Activated effector memory CD4-positive, alpha-beta T cell treated with Interleukin-2 at 50 U/mL for 16 hours (primary cell): ENCODE measurements at regions not wholly inside any gene's neighbourhood (a gene's known extent, or its start where the extent isn't known, plus 50 kb on each side); places are given as distances from the start of the nearest gene placed in this dataset.
"Not testable (repeated sequence)": the region's sequence is repeated elsewhere in the genome, so short reads cannot be mapped to it uniquely, and the experiment has no call there.

Experiments used
- DNase-seq: peaks from one replicate; pipeline ENCODE4 v3.0.0-alpha.2; 2020

DNA sequence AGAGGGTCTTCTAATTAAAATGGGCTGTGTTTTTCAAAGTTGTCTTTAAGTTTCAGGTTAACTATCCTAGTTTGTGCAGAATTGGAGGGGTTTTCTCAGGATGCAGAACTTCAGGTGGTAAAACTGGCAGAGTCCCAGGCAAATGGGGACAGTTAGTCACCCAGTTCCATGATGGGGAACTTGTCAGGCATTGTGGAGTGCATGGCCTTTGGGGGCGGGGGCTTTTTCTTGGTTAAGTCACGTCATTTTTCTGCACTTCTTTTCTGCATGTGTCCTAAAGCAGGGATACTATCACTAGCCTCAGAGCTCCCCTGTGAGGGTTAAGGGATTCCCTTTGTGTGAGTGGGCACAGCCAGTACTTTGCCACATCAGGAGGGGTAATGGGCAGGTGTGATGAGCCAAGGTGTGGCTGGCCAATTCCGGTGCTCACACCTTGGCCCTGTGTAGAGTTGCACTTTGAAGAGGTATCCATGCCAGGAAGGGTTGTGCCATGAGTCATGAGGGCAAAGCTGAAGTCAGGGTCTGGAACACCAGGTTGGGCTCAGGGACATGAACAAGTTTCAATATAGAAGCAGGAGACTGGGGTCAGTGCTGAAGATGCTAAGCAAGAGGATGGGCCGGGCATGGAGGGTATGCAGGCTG, 126.0 kb upstream of the RREB1 start:
- no peak for DNase-seq

DNA sequence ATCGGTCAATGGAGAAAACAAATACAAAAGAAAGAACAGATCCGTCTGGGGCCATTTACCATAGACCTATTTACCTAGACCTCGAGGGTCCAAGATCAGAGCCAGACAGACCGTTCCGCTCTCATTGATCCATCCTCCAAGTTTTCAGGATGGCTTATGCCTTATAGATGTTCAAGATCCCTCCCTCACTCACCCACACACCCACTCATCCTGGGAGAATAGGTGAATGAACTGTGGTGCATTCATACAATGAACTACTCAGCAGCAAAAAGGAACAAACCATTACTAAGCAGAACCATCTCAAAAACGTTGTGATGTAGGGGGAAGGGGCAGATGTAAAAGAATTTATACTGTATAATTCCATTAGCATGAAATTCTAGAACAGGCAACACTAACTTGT, 125.1 kb upstream of the RREB1 start:
- no peak for DNase-seq

DNA sequence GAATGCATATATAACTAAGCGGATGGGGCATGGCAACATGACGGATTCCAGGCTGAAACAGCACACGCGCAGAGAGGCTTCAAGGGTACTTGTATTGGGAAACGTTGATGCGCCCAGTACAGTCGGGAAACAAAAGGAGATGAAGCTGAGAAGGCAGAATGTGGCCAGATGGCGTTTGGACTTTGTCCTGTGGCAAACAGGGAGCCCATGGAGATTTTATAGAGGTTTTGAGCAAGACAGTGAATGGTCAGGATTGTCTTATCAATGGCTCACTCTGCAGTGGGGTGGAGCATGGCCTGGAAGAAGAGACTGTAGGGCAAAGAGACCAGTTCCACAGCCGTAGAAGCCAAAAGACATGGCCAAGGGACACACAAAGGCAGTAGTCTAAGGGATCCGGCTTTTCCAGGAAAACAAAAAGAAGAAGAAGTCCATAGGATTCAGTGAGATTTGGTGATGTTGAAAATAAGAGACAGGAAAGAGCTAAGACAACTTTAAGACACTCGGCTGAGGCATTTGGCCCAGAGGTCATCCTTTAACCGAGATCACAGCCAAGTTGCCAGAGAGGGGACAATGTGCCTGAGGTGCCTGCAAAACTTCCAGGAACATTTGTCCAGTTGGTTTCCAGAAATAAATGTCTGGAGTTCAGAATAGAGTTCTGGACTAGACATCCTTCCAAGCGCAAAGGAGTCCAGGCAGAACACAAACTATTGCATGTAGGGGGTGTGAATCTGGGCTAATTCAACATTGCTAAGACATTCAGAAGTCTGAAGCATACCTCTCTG, 123.0 kb upstream of the RREB1 start:
- no peak for DNase-seq

DNA sequence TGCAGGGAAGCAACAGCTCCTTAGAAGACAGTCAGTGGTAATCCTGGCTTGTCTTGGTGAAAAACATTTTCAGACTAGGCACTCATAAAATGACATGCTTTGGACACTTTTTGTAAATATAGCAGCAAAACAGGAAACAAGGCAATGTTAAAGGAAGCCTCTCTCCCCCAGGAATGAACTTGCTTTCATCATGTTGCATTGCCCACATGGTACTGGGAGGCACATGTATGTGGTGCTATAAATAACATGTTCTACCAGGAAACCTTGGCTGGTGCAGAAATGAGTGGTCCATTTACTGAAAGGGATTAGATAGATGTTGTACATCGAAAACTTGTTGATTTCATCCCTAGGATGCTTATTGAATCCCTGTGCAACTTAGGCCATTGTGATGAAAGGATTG, 121.4 kb upstream of the RREB1 start:
- DNase-seq = no peak

DNA sequence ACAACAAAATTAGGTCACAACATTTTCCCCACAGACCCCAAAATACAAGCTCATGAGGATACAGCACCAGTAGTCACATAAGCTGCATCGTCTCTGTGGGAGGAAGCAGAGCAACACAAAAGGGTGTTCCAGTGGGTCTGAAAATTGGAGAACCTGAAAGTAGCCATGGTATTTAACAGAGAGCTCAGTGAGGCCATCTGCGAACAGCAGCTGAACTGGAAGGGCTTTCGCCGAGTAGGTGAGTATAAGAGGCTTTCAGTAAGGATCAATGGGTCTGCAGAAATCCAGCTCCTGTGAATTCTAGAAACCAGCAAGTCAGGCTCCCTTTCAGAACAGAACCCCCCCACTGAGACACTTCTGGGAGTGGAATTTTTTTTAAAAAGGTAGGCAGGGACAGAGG, 120.0 kb upstream of the RREB1 start:
- no peak for DNase-seq

DNA sequence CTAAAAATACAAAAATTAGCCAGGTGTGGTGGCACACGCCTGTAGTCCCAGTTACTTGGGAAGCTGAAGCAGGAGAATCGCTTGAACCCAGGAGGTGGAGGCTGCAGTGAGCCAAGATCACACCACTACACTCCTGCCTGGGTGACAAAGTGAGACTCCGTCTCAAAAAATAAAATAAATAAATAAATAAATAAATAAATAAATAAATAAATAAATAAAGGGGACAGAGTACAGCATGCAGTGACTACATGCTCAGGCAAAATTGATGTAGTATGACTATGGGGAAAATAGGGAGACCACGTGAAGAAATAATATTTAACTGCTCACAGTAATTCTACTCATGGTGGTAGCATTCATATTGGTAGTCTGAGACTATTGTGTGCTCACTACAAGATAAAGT, 117.7 kb upstream of the RREB1 start:
- not testable (repeated sequence) for DNase-seq

DNA sequence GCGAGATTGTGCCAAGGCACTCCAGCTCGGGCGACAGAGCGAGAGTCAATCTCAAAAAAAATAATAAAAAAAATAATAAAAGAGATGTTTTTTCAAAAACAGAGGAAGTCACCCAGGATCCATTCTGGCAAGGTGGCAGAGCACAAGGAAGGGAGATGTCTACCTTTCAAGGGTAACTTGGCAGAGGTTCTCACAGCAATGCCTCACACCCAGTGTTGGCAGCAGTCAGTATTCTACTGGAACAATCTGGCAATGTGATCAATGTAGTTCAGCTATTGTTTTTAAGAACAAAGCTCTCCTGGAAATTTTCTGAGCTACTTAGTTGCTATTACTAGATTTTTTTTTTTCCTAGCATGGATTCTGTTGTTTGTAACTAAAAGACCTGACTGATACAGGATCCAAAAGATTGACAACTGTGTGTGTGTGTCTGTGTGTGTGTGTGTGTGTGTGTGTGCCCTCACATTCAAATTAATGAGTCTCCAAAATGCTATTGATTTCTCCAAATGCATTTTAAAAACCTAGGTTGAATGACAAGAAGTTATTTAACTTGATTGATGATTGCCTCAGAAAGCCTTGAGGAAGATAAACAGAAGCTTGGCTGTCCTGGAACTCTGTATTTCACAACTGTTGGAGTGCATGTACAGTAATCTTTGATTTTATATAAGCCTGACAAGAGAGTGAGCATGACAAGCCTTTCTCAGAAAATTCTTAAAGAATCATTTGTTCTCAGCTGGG, 114.1 kb upstream of the RREB1 start:
- no peak for DNase-seq

DNA sequence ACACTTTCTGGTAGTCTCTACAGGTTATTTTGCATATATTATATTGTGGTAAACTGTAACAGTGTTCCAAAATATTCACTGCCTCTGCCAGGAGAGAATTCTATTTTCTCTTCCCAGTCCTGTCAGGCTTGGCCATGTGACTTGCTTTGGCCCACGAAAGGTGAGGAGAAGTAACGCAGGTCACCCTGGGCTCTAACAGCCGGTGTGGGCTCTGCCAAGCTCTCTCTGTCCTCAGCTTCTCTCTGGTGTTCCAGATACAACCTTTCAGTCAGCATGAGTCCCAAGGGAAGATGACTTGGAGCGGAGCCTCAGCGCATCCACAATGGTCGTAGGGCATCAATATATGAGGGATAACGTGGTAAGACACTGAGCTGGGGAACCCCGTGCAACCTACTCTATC, 113.0 kb upstream of the RREB1 start:
- no peak for DNase-seq

DNA sequence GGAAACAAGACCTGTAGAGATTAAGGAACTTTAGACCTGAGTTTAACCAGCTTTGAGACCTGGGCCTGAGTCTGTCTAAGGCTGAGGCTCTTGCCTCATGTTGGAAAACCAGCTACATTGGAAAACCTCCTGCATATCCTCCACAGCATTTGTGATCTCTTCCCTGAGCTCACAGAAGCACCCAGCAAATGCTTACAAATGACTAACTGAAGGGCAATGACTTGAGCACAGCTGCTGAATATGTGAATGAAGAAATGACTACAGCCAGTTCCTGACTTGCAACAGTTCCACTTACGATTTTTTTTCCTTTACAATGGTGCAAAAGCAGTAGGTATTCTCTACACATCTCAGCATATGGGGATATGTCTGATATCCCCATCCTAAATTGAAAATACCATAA, 112.4 kb upstream of the RREB1 start:
- no peak for DNase-seq

DNA sequence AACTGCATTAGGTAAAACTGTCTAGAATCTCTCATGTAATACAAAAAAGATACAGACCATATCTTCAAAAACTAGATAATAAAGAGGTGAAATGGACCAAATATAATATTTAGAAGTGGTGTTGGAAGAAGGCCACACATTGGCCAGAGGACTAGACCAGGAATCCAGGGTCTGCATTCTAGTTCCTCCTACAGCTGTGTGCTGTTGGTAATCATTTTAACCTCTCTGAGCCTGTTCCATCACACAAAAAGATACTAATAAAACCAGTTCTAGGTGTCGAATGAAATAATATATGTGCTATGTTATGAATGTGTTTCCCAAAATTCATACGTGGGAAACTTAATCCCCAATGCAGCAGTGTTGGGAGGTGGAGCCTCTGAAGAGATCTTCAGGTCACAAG, 111.6 kb upstream of the RREB1 start:
- no peak for DNase-seq

DNA sequence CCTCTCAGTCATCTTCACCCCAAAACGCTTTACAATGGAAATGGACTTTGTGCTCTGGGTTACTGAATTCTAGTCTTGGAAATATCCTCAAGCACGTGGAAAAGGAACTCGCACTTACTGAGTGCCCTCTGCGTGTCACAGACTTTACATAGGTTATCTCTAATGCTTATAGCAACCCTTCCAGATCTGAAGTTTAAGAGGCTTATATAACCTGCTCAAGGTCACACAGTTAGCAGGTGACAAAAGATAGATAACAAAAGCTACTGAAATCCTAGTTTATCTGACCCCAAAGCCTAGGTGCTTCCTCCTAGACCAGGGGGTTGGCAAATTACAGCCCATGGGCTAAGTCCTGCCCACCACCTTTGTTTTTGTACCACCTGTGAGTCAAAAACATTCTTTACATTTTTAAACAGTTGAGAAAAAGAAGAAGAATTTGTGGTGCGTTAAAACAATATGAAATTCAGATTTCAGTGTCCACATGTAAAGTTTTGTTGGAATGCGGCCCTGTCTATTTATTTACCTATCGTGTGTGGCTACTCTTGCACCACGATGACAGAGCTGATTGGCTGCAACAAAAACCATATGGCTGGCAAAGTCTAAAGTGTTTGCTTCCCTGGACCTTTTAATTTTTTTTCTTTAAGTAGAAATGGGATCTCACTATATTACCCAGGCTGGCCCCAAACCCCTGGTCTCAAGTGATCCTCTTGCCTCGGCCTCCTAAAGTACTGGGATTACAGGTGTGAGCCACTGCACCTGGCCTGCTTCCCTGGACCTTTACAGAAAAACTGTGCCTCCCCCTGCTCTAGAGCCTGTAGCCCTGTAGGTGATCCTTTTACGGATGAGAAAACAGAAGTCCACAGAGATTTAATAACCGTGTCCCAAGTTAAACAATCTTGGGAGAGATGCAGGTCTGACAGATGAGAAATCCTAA, 110.2 kb upstream of the RREB1 start:
- DNase-seq = no peak

DNA sequence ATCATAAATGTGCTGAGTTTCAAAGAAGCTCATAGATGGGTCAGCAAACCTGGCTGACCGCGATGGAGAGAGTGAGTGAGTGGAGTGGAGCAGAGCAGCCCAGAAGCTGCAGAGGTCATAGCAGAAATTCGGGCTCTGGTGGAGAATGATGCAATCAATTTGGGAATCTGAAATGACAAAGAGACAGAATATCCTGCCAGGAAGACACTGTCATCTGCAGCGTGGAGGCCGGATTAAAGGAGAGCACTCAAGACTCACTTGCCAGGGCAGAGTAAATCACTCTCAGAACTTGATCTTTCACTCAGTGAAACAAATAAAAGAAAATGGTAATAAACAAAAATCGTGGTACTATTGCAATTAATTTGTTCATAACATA, 109.6 kb upstream of the RREB1 start:
- DNase-seq = no peak

DNA sequence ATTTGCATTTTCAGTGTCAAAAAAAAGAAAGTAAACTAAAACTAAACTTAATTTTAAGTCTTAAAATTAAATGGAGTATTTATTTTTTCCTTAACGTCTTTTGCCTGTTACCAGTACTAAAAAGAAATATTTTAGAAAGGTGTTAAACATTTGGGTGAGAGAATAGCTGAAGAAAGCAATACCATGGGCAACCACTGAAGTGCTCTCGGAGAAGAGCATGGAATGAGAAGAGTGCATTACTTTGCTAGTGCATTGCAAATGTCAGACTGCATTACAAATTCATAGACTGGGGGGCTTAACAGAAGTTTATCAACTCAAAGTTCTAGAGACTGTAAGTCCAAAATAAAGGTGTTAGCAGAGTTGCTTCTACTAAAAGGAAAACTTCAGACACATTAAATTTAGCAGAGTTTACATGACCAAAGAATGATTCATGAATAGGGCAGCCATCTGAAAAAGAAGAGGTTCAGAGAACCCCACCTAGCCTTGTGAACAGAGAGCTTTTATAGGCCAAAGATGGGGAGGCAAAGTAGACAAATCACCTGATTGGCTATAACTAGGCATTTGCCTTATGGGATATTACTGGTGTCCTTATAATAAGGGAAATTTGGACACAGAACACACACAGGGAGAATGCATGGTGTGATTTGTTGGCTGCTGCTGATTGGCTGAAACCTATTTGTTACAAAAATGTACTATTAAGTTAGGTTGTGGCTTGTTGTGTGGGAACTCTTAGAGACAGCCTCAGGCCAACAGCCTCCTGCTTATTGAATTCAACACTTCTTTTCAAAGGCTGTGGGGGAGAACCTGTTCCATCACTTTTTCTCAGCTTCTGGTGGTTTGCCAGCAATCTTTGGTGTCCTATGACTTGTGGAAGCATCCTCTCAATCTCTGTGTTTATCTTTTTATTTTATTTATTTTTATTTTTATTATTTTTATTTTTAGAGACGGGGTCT, 106.7 kb upstream of the RREB1 start:
- no peak for DNase-seq

DNA sequence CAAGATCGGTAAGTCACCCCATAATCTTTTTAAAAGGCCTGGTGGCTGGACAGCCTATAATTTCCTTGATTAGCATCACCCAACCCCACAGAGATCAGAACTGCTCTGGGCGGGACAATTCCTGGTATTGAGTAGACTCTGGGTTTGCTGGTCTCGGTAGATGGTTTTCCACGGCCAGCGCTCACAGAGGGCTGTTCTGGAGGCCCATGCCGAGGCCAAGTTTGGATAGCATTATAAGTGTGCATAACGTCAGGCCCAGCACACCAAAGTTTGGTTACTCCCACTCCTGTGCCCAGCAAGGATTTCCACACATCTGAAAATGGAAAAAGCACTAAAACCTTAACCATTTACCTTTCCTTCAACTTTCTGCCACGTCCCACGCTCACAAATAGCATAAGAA, 104.7 kb upstream of the RREB1 start:
- no peak for DNase-seq

DNA sequence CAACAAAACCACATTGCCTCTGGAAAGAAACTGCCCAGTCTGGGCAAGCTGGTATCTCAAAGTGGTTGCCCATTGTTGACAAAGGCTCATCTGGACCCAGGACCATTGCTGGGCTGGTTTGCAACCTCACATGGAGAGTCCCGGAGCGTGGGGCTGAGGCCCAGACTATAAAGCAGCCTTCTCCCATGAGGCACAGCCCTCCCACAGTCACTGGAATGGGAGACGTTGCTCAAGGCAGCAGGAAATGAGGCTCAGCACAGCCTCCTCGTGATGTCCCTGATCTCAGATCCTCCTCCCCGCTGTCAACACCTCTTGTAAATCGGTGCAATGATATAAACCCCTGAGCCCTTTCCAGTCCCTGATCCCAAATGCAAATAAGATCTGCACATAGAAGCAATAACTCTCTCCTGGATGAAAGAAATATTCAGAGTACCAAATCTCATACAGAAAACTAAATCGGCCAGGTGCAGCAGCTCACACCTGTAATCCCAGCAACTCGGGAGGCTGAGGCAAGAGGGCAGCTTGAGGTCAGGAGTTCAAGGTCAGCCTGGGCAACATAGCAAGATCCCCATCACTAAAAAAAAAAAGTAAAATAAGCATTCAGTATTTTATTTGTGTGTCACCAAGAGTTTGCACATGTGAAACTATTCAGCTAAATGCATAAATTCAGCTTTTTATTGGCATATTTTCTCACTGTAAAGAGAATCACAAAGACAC, 103.0 kb upstream of the RREB1 start:
- DNase-seq = no peak

DNA sequence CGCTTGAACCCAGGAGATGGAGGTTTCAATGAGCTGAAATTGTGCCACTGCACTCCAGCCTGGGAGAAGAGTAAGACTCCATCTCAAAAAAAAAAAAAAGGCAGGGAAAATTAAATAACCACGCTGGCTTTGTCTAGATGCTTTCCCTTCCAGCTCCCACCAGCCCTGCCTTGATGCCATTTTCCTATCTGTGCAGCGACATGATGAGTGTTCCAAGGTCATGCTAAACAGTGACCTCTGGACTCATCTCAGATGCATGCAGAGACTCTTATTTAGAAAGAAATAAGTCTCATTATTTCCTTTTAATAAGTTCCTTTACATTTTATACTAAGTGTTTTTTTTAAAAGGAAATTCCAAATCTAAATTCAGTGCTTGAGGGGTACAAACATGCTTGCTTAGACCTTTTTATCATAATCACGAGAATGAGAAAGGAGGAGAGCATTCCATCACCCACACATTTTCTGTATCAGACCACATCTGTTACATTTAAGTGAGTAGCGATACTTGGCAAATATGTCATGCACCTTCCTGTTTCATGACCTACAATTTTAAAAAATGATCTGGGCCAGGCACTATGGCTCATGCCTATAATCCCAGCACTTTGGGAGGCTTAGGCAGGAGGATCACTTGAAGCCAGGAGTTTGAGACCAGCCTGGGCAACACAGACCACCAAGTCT, 101.1 kb upstream of the RREB1 start:
- DNase-seq = no peak

DNA sequence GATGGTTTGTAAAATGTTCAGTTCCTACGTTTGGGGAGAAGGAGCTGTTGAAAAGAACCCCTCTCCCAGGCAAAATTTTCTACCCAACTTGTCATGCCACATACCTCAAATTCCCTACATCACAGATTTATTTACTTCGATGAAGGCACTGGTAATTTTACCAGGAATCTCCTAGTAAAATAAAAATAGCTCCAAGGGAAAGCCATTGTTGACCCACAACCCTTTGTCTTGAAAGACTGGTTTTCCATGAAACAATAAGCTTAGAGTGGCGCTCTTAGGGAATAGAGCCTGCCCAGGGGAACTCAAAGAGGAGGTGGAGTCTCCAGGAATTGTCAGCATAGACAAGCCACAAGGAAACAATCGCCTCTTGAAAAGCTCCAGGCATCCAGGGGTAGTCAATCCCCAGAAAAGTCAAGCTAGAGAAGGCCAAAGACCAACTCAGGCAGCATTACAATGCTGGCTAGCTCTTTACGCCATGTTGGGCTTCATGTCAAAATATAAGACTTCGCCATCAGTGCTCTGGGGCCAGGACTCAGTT, 99.2 kb upstream of the RREB1 start:
- no peak for DNase-seq

DNA sequence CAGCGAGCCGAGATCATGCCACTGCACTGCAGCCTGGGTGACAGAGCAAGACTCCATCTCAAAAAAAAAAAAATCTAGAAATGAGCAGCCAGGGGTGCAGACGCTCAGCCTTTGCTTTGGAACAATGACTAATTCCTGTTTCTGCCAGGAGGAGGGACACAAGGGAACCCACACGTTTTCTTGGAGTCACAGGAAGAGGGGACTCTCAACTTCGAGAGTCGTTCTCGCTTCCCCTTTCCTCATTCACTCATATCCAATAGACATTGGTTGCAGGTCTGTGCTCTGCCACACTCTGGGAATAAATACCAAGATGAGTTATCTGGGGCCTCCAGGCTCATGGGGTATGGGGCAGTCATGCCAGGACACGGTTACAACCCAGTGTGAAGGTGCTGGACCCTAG, 91.5 kb upstream of the RREB1 start:
- DNase-seq = no peak

DNA sequence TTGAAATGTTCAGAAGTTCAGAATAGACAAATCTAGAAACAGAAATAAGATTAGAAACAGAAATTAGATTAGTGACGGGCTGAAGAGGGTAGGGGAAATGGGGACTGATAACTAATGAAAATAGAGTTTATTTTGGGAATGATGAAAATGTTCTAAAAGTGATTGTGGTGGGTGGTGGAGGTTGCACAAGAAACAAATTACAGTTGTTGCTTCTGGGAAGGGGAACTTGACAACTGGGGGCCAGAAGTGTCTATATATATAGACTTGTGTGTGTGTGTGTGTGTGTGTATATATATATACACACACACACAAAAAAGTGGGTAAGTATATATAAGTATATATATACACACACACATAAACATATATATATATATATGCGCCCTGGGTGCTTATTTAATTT, 86.5 kb upstream of the RREB1 start:
- no peak for DNase-seq

DNA sequence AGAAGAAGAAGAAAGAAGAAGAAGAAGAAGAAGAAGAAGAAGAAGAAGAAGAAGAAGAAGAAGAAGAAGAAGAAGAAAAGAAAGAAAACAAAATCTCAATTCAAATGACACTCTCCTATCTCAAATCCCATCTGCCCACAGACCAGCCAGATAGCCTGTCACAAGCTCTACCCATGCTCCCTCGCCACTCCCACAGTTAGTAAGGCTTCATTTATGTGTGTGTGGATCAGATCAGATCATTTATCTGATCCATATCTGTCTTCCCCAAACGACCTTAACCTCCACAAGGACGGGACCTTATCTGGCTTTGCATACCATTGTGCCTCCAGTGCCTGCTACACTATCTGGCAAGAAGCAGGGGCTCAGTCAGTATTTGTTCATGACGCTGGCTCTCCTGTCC, 81.9 kb upstream of the RREB1 start:
- no peak for DNase-seq
